Endothelial cell of umbilical vein (primary cell): ENCODE measurements at regions not wholly inside any gene's neighbourhood (a gene's known extent, or its start where the extent isn't known, plus 50 kb on each side); places are given as distances from the start of the nearest gene placed in this dataset.

Experiments used
- BruUV-seq: library from RNA; stranded (reverse); fragments of 400-500 nt; replicated peaks from 2 replicates; lab custom pipeline; 2021; lab: Mats Ljungman, UMichigan
- CTCF ChIA-PET: fragments of 300-600, 350-600 bp; sonication (Branson Sonifier 250); formaldehyde crosslinking; loops from one replicate; lab custom pipeline; 2021; ENCODE audit warnings: antibody characterized with exemption, inconsistent platforms; lab: Charles Lee
- POLR2A ChIA-PET: fragments of 300-600, 350-600 bp; sonication (Branson Sonifier 250); formaldehyde crosslinking; loops from one replicate; lab custom pipeline; 2021; ENCODE audit warnings: antibody characterized with exemption, inconsistent platforms; lab: Charles Lee
- DNase-seq: peaks from one replicate; pipeline ENCODE4 v3.0.0-alpha.2; 2011; ENCODE audit warnings: low read depth, low spot score
- FAIRE-seq: peaks from 2 replicates; lab custom pipeline; 2011; peaks lifted over from hg19 to GRCh38; lab: Jason Lieb, UNC
- H2AFZ ChIP-seq: 2 replicates; pipeline ENCODE4 v1.6.0; 2012; ENCODE audit warnings: low read depth, low read length, control low read depth, inconsistent platforms
- H3K27ac ChIP-seq: 2 replicates; pipeline ENCODE4 v1.5.1; 2011; ENCODE audit warnings: low read depth, mild to moderate bottlenecking, control low read depth, low read length, moderate library complexity; ENCODE audit not compliant: insufficient read depth
- H3K27me3 ChIP-seq, 2 experiments: 2 replicates each; pipeline versions ENCODE4 v1.6.0 to v1.6.1; 2011; ENCODE audit warnings: low read length in 2 of 2, mixed read lengths in 1 of 2; ENCODE audit not compliant: control insufficient read depth in 2 of 2, insufficient read depth in 2 of 2
- H3K36me3 ChIP-seq, 2 experiments: 2 replicates in 1 of 2; 3 replicates in 1 of 2; pipeline ENCODE4 v1.5.1; 2011; ENCODE audit warnings: low read length in 2 of 2, mild to moderate bottlenecking in 1 of 2, moderate library complexity in 1 of 2; ENCODE audit not compliant: control insufficient read depth in 2 of 2, insufficient read depth in 2 of 2; ENCODE audit errors: extremely low read depth in 1 of 2
- H3K4me1 ChIP-seq: 3 replicates; pipeline ENCODE4 v1.5.1; 2011; ENCODE audit warnings: mild to moderate bottlenecking, low read length; ENCODE audit not compliant: control insufficient read depth, insufficient read depth; ENCODE audit errors: extremely low read depth
- H3K4me2 ChIP-seq: 2 replicates; pipeline ENCODE4 v1.6.1; 2011; ENCODE audit warnings: low read length, control low read depth, mixed read lengths; ENCODE audit not compliant: insufficient read depth
- H3K4me3 ChIP-seq, 3 experiments: fragments of 200-600 bp in 1 of 3; sonication (generic), shearing (Covaris generic) in 1 of 3; replicated peaks in 1 of 3; 2 replicates each; pipeline ENCODE4 v1.5.1; 2011 to 2016; ENCODE audit warnings: control low read depth in 3 of 3, low read length in 3 of 3, mild to moderate bottlenecking in 2 of 3, inconsistent platforms in 1 of 3, low read depth in 1 of 3, moderate library complexity in 1 of 3; ENCODE audit not compliant: insufficient read depth in 1 of 3
- H3K79me2 ChIP-seq: 2 replicates; pipeline ENCODE4 v1.6.0; 2012; ENCODE audit warnings: low read length, inconsistent platforms; ENCODE audit not compliant: control insufficient read depth, insufficient read depth
- H3K9ac ChIP-seq: replicated peaks from 2 replicates; pipeline ENCODE3; 2011; ENCODE audit warnings: low read length, control low read depth; ENCODE audit not compliant: insufficient read depth; ENCODE audit errors: extremely low read depth
- H3K9me1 ChIP-seq: replicated peaks from 3 replicates; pipeline ENCODE4 v1.6.0; 2011; ENCODE audit warnings: mild to moderate bottlenecking, low read length; ENCODE audit not compliant: control insufficient read depth, insufficient read depth; ENCODE audit errors: extremely low read depth
- H3K9me3 ChIP-seq: replicated peaks from 2 replicates; pipeline ENCODE4 v1.5.1; 2012; ENCODE audit warnings: low read length, inconsistent platforms; ENCODE audit not compliant: control insufficient read depth, insufficient read depth
- H4K20me1 ChIP-seq: replicated peaks from 2 replicates; pipeline ENCODE3; 2011; ENCODE audit warnings: mild to moderate bottlenecking, low read length; ENCODE audit not compliant: control insufficient read depth, insufficient read depth; ENCODE audit errors: extremely low read depth
- CTCF ChIP-seq, 2 donors: IDR thresholded peaks; 1 replicate in 1 of 2; 2 replicates in 1 of 2; pipeline ENCODE4 v1.5.1; 2011; ENCODE audit warnings: low read length in 2 of 2, mild to moderate bottlenecking in 2 of 2, moderate library complexity in 2 of 2, control low read depth in 1 of 2, inconsistent platforms in 1 of 2, low read depth in 1 of 2; ENCODE audit not compliant: insufficient read depth in 1 of 2; ENCODE audit errors: extremely low read depth in 1 of 2
- EZH2 ChIP-seq: IDR thresholded peaks from 2 replicates; pipeline ENCODE4 v1.6.1; 2012; ENCODE audit warnings: borderline replicate concordance, low read depth, mild to moderate bottlenecking, moderate library complexity, low read length, inconsistent platforms; ENCODE audit not compliant: severe bottlenecking
- FOS ChIP-seq: IDR thresholded peaks from 2 replicates; pipeline ENCODE4 v1.6.1; 2011; ENCODE audit warnings: mild to moderate bottlenecking, low read length, moderate library complexity, borderline replicate concordance; ENCODE audit not compliant: insufficient read depth
- GATA2 ChIP-seq: IDR thresholded peaks from 2 replicates; pipeline ENCODE4 v1.7.0; 2011; ENCODE audit warnings: low read depth, mild to moderate bottlenecking, moderate library complexity, mixed read lengths, low read length; ENCODE audit not compliant: insufficient read length, insufficient read depth
- JUN ChIP-seq: IDR thresholded peaks from 2 replicates; pipeline ENCODE4 v1.6.1; 2011; ENCODE audit warnings: borderline replicate concordance, low read depth; ENCODE audit not compliant: insufficient read length, insufficient read depth
- MAX ChIP-seq: IDR thresholded peaks from 2 replicates; pipeline ENCODE4 v1.6.1; 2011; ENCODE audit not compliant: insufficient read depth, insufficient read length
- MYC ChIP-seq: IDR thresholded peaks from one replicate; pipeline ENCODE4 v1.6.1; 2011; ENCODE audit warnings: mild to moderate bottlenecking, low read depth, low read length
- POLR2A ChIP-seq: IDR thresholded peaks from 2 replicates; pipeline ENCODE4 v1.6.1; 2012; ENCODE audit warnings: low read depth, mild to moderate bottlenecking, control low read depth, low read length
- POLR2AphosphoS5 ChIP-seq: IDR thresholded peaks from 2 replicates; pipeline ENCODE4 v1.6.1; 2012; ENCODE audit warnings: low read depth, mild to moderate bottlenecking, control low read depth, low read length, moderate library complexity; ENCODE audit not compliant: insufficient read depth
- dilution Hi-C: fragments of 300-500 bp; cut with MboI; formaldehyde crosslinking; loops from one replicate; pipeline ENCODE4 v1.15.0; 2019; ENCODE audit warnings: low sequenced_read_pairs; ENCODE audit not compliant: extremely low pct_ligation_motif_present
- intact Hi-C: fragments of 100-400 bp; cut with micrococcal nuclease; formaldehyde crosslinking; loops from one replicate; pipeline ENCODE4 v1.10.0; 2022

- Histone ChIP-seq H3K27me3 (no peaks in the 10 kb centered on the region), H3K79me2 (no peaks in the 10 kb centered on the region), H2AFZ (no peak overlapping the region), H3K27ac (no peak overlapping the region), H4K20me1 (no peaks in the 10 kb centered on the region), H3K9me1 (no peaks in the 10 kb centered on the region), H3K4me1 (peaks cover 3% of the 10 kb centered on the region), H3K9ac (no peak overlapping the region), H3K9me3 (no peaks in the 10 kb centered on the region), H3K36me3 (no peaks in the 10 kb centered on the region), H3K4me2 (no peak overlapping the region), H3K4me3 (no peak overlapping the region)
- dilution Hi-C loops (no loop called here), intact Hi-C loops (no loop called here)
- FAIRE-seq (no peak), DNase-seq (no peak)
- no peak for TF ChIP-seq GATA2
- no peak for TF ChIP-seq FOS
- no peak for TF ChIP-seq MYC
- TF ChIP-seq POLR2AphosphoS5, result no peak
- TF ChIP-seq MAX, result no peak
- TF ChIP-seq JUN, result no peak
- TF ChIP-seq POLR2A, result no peak
- no peak for TF ChIP-seq EZH2
- no peak for TF ChIP-seq CTCF (IDR thresholded peaks at IDR 0.05; ENCODE audit: extremely low read depth in 1 of 2, insufficient read depth in 1 of 2, low read depth in 1 of 2, low read length in 2 of 2)
- BruUV-seq, result no TSS peak
- CTCF ChIA-PET, result no interaction called here
- POLR2A ChIA-PET, result no interaction called here
Observed at GRCh38 chr5:144004146-144004545, 166.3 kb downstream of the YIPF5 start.
